HEK293 (cell line): ENCODE measurements at regions not wholly inside any gene's neighbourhood (a gene's known extent, or its start where the extent isn't known, plus 50 kb on each side); places are given as distances from the start of the nearest gene placed in this dataset.

Experiments used
- CTCF ChIA-PET: fragments of 350-600 bp; formaldehyde crosslinking; extraction: SDS; loops from one replicate; lab custom pipeline; 2021; ENCODE audit warnings: antibody characterized with exemption; lab: Yijun Ruan, JAX
- POLR2A ChIA-PET: fragments of 300-600 bp; formaldehyde crosslinking; extraction: SDS; loops from one replicate; lab custom pipeline; 2020; ENCODE audit warnings: antibody characterized with exemption, inconsistent platforms; lab: Yijun Ruan, JAX
- H3K27ac ChIP-seq: fragments of 200-500 bp; sonication (Bioruptor generic); 2 replicates; pipeline ENCODE4 v1.5.1; 2014; ENCODE audit warnings: low read depth, low read length, control low read depth, inconsistent platforms; ENCODE audit errors: extremely low read depth
- H3K36me3 ChIP-seq, 2 experiments: fragments of 200-500 bp in 1 of 2; sonication (Bioruptor generic) in 1 of 2; 1 replicate in 1 of 2; 2 replicates in 1 of 2; pipeline ENCODE4 v1.5.1; 2014 to 2017; ENCODE audit warnings: inconsistent platforms in 2 of 2, low read length in 2 of 2; ENCODE audit not compliant: control insufficient read depth in 2 of 2, insufficient read depth in 1 of 2
- H3K4me1 ChIP-seq: fragments of 200-500 bp; sonication (Bioruptor generic); 2 replicates; pipeline ENCODE4 v1.5.1; 2014; ENCODE audit warnings: mild to moderate bottlenecking, low read length, inconsistent platforms; ENCODE audit not compliant: control insufficient read depth, insufficient read depth
- H3K4me3 ChIP-seq: 2 replicates; pipeline ENCODE4 v1.5.1; 2011; ENCODE audit warnings: low read depth, mild to moderate bottlenecking, control low read depth, low read length, moderate library complexity
- H3K9me3 ChIP-seq: fragments of 200-500 bp; sonication (Bioruptor generic); 2 replicates; pipeline ENCODE4 v1.5.1; 2014; ENCODE audit warnings: low read depth, low read length, inconsistent platforms; ENCODE audit not compliant: control insufficient read depth, insufficient read depth
- OSR2 ChIP-seq: fragments of 450-650 bp; formaldehyde crosslinking; IDR thresholded peaks from 2 replicates; pipeline ENCODE4 v1.5.1; 2016; ENCODE audit warnings: missing biosample characterization, missing genetic modification characterization
- SETDB1 ChIP-seq: IDR thresholded peaks from one replicate; pipeline ENCODE4 v1.6.1; 2017; ENCODE audit warnings: mild to moderate bottlenecking, low read length, moderate library complexity, mixed read lengths; ENCODE audit not compliant: insufficient read length
- WT1 ChIP-seq: fragments of 450-650 bp; formaldehyde crosslinking; IDR thresholded peaks from 2 replicates; pipeline ENCODE4 v1.5.1; 2016; ENCODE audit warnings: missing biosample characterization, missing genetic modification characterization
- ZNF112 ChIP-seq: fragments of 450-650 bp; formaldehyde crosslinking; IDR thresholded peaks from 2 replicates; pipeline ENCODE4 v1.5.0; 2017; ENCODE audit warnings: missing biosample characterization, missing genetic modification characterization
- ZNF138 ChIP-seq: fragments of 450-650 bp; formaldehyde crosslinking; IDR thresholded peaks from 2 replicates; pipeline ENCODE4 v1.5.1; 2016; ENCODE audit warnings: missing biosample characterization, missing genetic modification characterization, borderline replicate concordance
- ZNF18 ChIP-seq: fragments of 450-650 bp; formaldehyde crosslinking; IDR thresholded peaks from 2 replicates; pipeline ENCODE4 v1.5.1; 2016; ENCODE audit warnings: missing biosample characterization, missing genetic modification characterization
- ZNF223 ChIP-seq: fragments of 450-650 bp; formaldehyde crosslinking; IDR thresholded peaks from 2 replicates; pipeline ENCODE4 v1.5.1; 2016; ENCODE audit warnings: missing biosample characterization, missing genetic modification characterization
- ZNF248 ChIP-seq: fragments of 450-650 bp; formaldehyde crosslinking; IDR thresholded peaks from 2 replicates; pipeline ENCODE4 v1.5.1; 2017; ENCODE audit warnings: missing biosample characterization, missing genetic modification characterization
- ZNF350 ChIP-seq: fragments of 450-650 bp; formaldehyde crosslinking; IDR thresholded peaks from 2 replicates; pipeline ENCODE4 v1.5.0; 2017; ENCODE audit warnings: missing biosample characterization, mild to moderate bottlenecking, missing genetic modification characterization
- ZNF514 ChIP-seq: fragments of 450-650 bp; formaldehyde crosslinking; IDR thresholded peaks from 2 replicates; pipeline ENCODE4 v1.5.1; 2016; ENCODE audit warnings: missing biosample characterization, missing genetic modification characterization
- ZNF548 ChIP-seq: fragments of 450-650 bp; formaldehyde crosslinking; IDR thresholded peaks from 2 replicates; pipeline ENCODE4 v1.5.1; 2016; ENCODE audit warnings: missing biosample characterization, missing genetic modification characterization
- ZNF555 ChIP-seq: fragments of 450-650 bp; formaldehyde crosslinking; conservative IDR thresholded peaks from 2 replicates; pipeline ENCODE4 v1.5.1; 2017; ENCODE audit warnings: missing biosample characterization, mild to moderate bottlenecking, missing genetic modification characterization, inconsistent platforms
- ZNF624 ChIP-seq: fragments of 450-650 bp; formaldehyde crosslinking; IDR thresholded peaks from 2 replicates; pipeline ENCODE4 v1.5.1; 2017; ENCODE audit warnings: missing biosample characterization, missing genetic modification characterization
- ZNF660 ChIP-seq: fragments of 450-650 bp; IDR thresholded peaks from 2 replicates; pipeline ENCODE4 v1.5.1; 2018; ENCODE audit warnings: missing biosample characterization, mild to moderate bottlenecking, missing genetic modification characterization
- ZNF837 ChIP-seq: fragments of 450-650 bp; formaldehyde crosslinking; IDR thresholded peaks from 2 replicates; pipeline ENCODE4 v1.5.1; 2016; ENCODE audit warnings: missing biosample characterization, missing genetic modification characterization
- ZSCAN16 ChIP-seq: fragments of 450-650 bp; formaldehyde crosslinking; IDR thresholded peaks from 2 replicates; pipeline ENCODE4 v1.5.1; 2016; ENCODE audit warnings: missing biosample characterization, missing genetic modification characterization
- ZXDB ChIP-seq: fragments of 450-650 bp; formaldehyde crosslinking; IDR thresholded peaks from 2 replicates; pipeline ENCODE4 v1.5.1; 2016; ENCODE audit warnings: missing biosample characterization, missing genetic modification characterization
- TF ChIP-seq, protein P1 (sequence below): fragments of 450-650 bp; formaldehyde crosslinking; IDR thresholded peaks from 2 replicates; pipeline ENCODE4 v1.5.0; 2017; ENCODE audit warnings: missing biosample characterization, missing genetic modification characterization, borderline replicate concordance
- TF ChIP-seq, protein P2 (sequence below): fragments of 450-650 bp; formaldehyde crosslinking; IDR thresholded peaks from 2 replicates; pipeline ENCODE4 v1.5.1; 2017; ENCODE audit warnings: missing biosample characterization, missing genetic modification characterization
- TF ChIP-seq, protein P3 (sequence below): fragments of 450-650 bp; formaldehyde crosslinking; IDR thresholded peaks from 2 replicates; pipeline ENCODE4; 2016; ENCODE audit warnings: missing biosample characterization, missing genetic modification characterization
- TF ChIP-seq, protein P4 (sequence below): fragments of 450-650 bp; IDR thresholded peaks from 2 replicates; pipeline ENCODE4 v1.5.1; 2018; ENCODE audit warnings: missing biosample characterization, mild to moderate bottlenecking, missing genetic modification characterization
- TF ChIP-seq, protein P5 (sequence below): fragments of 450-650 bp; formaldehyde crosslinking; IDR thresholded peaks from 2 replicates; pipeline ENCODE4 v1.5.1; 2016; ENCODE audit warnings: missing biosample characterization, missing genetic modification characterization
- TF ChIP-seq, protein P6 (sequence below): fragments of 450-650 bp; formaldehyde crosslinking; optimal IDR thresholded peaks from 2 replicates; pipeline ENCODE3; 2016; ENCODE audit warnings: missing biosample characterization, mild to moderate bottlenecking, missing genetic modification characterization

DNA sequence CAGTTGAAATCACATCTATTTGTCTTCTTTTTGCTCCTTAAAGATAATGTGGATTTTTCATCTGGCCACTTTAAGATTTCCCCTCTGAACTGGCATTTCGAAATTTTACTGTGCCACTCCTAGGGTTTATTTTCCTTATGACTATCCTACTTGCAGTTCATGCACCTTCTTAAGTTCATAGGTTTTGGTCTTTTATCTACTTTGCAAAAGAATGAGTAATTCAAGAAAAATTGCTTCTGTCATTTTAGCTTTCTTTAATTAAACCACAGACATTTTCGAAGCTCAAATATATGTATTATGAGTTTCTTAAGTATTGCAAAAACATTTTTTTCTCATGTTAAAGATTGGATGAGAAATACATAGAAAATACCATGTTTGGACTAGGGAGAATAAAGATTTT, 1244.8 kb upstream of the TMPRSS15 start:
- H3K4me3 ChIP-seq = no peak overlapping the region
- no peaks in the 10 kb centered on the region for H3K9me3 ChIP-seq
- ChIA-PET CTCF (interaction anchor here (0.6 to 0.9 kb wide), 2 partner anchors 40 to 113 kb away, joined by 3 read pairs; no protein-coding TSS in a partner anchor), POLR2A (no interaction called here)
- TF ChIP-seq, protein P1, sequence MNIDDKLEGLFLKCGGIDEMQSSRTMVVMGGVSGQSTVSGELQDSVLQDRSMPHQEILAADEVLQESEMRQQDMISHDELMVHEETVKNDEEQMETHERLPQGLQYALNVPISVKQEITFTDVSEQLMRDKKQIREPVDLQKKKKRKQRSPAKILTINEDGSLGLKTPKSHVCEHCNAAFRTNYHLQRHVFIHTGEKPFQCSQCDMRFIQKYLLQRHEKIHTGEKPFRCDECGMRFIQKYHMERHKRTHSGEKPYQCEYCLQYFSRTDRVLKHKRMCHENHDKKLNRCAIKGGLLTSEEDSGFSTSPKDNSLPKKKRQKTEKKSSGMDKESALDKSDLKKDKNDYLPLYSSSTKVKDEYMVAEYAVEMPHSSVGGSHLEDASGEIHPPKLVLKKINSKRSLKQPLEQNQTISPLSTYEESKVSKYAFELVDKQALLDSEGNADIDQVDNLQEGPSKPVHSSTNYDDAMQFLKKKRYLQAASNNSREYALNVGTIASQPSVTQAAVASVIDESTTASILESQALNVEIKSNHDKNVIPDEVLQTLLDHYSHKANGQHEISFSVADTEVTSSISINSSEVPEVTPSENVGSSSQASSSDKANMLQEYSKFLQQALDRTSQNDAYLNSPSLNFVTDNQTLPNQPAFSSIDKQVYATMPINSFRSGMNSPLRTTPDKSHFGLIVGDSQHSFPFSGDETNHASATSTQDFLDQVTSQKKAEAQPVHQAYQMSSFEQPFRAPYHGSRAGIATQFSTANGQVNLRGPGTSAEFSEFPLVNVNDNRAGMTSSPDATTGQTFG (tag by site-specific recombination) = no peak
- TF ChIP-seq, protein P2, sequence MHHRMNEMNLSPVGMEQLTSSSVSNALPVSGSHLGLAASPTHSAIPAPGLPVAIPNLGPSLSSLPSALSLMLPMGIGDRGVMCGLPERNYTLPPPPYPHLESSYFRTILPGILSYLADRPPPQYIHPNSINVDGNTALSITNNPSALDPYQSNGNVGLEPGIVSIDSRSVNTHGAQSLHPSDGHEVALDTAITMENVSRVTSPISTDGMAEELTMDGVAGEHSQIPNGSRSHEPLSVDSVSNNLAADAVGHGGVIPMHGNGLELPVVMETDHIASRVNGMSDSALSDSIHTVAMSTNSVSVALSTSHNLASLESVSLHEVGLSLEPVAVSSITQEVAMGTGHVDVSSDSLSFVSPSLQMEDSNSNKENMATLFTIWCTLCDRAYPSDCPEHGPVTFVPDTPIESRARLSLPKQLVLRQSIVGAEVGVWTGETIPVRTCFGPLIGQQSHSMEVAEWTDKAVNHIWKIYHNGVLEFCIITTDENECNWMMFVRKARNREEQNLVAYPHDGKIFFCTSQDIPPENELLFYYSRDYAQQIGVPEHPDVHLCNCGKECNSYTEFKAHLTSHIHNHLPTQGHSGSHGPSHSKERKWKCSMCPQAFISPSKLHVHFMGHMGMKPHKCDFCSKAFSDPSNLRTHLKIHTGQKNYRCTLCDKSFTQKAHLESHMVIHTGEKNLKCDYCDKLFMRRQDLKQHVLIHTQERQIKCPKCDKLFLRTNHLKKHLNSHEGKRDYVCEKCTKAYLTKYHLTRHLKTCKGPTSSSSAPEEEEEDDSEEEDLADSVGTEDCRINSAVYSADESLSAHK = no peak
- TF ChIP-seq SETDB1 (no peak), ZNF660 (no peak), ZSCAN16 (no peak), ZNF18 (tag by site-specific recombination) (no peak), ZNF514 (tag by site-specific recombination) (no peak), WT1 (tag by site-specific recombination) (no peak)
- TF ChIP-seq, protein P3, sequence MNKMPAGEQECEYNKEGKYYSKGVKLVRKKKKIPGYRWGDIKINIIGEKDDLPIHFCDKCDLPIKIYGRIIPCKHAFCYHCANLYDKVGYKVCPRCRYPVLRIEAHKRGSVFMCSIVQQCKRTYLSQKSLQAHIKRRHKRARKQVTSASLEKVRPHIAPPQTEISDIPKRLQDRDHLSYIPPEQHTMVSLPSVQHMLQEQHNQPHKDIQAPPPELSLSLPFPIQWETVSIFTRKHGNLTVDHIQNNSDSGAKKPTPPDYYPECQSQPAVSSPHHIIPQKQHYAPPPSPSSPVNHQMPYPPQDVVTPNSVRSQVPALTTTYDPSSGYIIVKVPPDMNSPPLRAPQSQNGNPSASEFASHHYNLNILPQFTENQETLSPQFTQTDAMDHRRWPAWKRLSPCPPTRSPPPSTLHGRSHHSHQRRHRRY = no peak
- TF ChIP-seq, protein P4, sequence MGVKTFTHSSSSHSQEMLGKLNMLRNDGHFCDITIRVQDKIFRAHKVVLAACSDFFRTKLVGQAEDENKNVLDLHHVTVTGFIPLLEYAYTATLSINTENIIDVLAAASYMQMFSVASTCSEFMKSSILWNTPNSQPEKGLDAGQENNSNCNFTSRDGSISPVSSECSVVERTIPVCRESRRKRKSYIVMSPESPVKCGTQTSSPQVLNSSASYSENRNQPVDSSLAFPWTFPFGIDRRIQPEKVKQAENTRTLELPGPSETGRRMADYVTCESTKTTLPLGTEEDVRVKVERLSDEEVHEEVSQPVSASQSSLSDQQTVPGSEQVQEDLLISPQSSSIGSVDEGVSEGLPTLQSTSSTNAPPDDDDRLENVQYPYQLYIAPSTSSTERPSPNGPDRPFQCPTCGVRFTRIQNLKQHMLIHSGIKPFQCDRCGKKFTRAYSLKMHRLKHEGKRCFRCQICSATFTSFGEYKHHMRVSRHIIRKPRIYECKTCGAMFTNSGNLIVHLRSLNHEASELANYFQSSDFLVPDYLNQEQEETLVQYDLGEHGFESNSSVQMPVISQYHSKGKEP = no peak
- no peaks in the 10 kb centered on the region for H3K4me1 ChIP-seq
- H3K36me3 ChIP-seq = no peaks in the 10 kb centered on the region
- H3K27ac ChIP-seq = no peak overlapping the region

- ChIA-PET CTCF (no interaction called here), POLR2A (no interaction called here)
- TF ChIP-seq ZNF660 (no peak), OSR2 (tag by site-specific recombination) (no peak)
- Histone ChIP-seq H3K27ac (no peak overlapping the region), H3K4me1 (no peaks in the 10 kb centered on the region), H3K9me3 (no peaks in the 10 kb centered on the region; the same call in 1 of the 2 replicates), H3K4me3 (no peak overlapping the region), H3K36me3 (no peaks in the 10 kb centered on the region)
Measured at GRCh38 chr21:19683492-19683891, 1279.9 kb upstream of the TMPRSS15 start.

GRCh38 chr21:19684328-19684727, 1280.7 kb upstream of the TMPRSS15 start:
- CTCF ChIA-PET = no interaction called here
- TF ChIP-seq, protein P5, sequence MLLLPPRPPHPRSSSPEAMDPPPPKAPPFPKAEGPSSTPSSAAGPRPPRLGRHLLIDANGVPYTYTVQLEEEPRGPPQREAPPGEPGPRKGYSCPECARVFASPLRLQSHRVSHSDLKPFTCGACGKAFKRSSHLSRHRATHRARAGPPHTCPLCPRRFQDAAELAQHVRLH (tag by site-specific recombination) = no peak
- TF ChIP-seq, protein P6, sequence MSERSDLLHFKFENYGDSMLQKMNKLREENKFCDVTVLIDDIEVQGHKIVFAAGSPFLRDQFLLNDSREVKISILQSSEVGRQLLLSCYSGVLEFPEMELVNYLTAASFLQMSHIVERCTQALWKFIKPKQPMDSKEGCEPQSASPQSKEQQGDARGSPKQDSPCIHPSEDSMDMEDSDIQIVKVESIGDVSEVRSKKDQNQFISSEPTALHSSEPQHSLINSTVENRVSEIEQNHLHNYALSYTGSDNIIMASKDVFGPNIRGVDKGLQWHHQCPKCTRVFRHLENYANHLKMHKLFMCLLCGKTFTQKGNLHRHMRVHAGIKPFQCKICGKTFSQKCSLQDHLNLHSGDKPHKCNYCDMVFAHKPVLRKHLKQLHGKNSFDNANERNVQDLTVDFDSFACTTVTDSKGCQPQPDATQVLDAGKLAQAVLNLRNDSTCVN (tag by site-specific recombination) = no peak
- no peak for TF ChIP-seq ZNF138
- TF ChIP-seq ZNF555 (tag by site-specific recombination) = no peak
- TF ChIP-seq ZNF223 (tag by site-specific recombination) = no peak
- no peak for TF ChIP-seq ZNF248 (tag by site-specific recombination)
- no peak for TF ChIP-seq ZNF350
- TF ChIP-seq ZXDB (tag by site-specific recombination) = no peak
- no peak for TF ChIP-seq ZNF837 (tag by site-specific recombination)
- TF ChIP-seq ZNF112 = no peak
- TF ChIP-seq ZNF624 (tag by site-specific recombination) = no peak
- TF ChIP-seq ZNF548 (tag by site-specific recombination) = no peak

More at GRCh38 chr21:19684328-19684727, 1280.7 kb upstream of the TMPRSS15 start:
- H3K36me3 ChIP-seq = no peaks in the 10 kb centered on the region
- H3K4me1 ChIP-seq = no peaks in the 10 kb centered on the region
- POLR2A ChIA-PET = no interaction called here
- no peaks in the 10 kb centered on the region; the same call in 1 of the 2 replicates for H3K9me3 ChIP-seq
- H3K27ac ChIP-seq = no peak overlapping the region
- no peak overlapping the region for H3K4me3 ChIP-seq
